ENCODE measurements at regions not wholly inside any gene's neighbourhood (a gene's known extent, or its start where the extent isn't known, plus 50 kb on each side); places are given as distances from the start of the nearest gene placed in this dataset.

DNA sequence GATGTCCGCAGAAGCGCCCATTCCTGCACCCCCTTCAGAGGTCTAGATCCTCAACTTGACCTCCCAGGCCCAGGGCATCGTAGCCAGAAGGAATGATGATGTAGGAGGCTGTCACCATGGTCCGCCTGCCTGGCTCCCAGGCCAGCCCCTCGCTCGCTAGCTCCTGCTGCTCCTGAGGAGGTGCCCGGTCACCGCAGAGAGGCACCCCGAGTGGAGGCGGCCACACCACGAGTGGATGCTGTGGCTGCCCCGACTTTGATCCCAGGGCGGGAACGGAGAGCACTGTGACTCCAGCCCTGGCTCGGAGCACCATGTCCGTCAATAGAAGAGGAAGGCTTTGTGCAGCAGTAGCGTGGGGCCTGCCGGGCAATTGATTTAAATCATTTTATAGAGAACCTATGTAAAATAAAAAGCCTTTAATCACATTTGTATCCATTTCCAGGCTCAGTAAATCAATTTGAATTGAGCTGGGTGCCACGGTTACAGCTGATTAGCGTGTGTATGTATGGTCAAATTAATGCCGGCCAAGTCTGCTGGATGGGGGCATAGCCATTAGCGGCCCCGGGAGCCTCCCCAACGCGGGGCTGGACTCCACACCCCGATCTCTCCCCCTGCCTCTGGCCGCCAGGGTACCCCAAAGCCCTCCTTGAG is 122.6 kb upstream of the GSE1 start:
- TF ChIP-seq POLR2A (IDR thresholded peaks at IDR 0.05): no peak
- TF ChIP-seq, protein P1, sequence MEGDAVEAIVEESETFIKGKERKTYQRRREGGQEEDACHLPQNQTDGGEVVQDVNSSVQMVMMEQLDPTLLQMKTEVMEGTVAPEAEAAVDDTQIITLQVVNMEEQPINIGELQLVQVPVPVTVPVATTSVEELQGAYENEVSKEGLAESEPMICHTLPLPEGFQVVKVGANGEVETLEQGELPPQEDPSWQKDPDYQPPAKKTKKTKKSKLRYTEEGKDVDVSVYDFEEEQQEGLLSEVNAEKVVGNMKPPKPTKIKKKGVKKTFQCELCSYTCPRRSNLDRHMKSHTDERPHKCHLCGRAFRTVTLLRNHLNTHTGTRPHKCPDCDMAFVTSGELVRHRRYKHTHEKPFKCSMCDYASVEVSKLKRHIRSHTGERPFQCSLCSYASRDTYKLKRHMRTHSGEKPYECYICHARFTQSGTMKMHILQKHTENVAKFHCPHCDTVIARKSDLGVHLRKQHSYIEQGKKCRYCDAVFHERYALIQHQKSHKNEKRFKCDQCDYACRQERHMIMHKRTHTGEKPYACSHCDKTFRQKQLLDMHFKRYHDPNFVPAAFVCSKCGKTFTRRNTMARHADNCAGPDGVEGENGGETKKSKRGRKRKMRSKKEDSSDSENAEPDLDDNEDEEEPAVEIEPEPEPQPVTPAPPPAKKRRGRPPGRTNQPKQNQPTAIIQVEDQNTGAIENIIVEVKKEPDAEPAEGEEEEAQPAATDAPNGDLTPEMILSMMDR (IDR thresholded peaks at IDR 0.05): no peak

All from heart left ventricle (tissue), 13 donors.